Activated CD8-positive, alpha-beta T cell treated with anti-CD3 and anti-CD28 coated beads, Interleukin-2, amount 10 ng/mL, durations not matched to agents 7 days and 5 days (primary cell): ENCODE measurements at regions not wholly inside any gene's neighbourhood (a gene's known extent, or its start where the extent isn't known, plus 50 kb on each side); places are given as distances from the start of the nearest gene placed in this dataset.

Source experiments
- ATAC-seq: fragments of 150-1000 bp; cut with Tn5 transposase; one replicate; pipeline ENCODE4 v1.10.0; 2021; ENCODE audit warnings: moderate library complexity
- CTCF ChIA-PET: fragments of 350-600 bp; sonication (Branson Sonifier 250); formaldehyde crosslinking; loops from one replicate; lab custom pipeline; 2021; ENCODE audit warnings: antibody characterized with exemption; lab: Charles Lee
- POLR2A ChIA-PET: fragments of 350-600 bp; sonication (Branson Sonifier 250); formaldehyde crosslinking; loops from one replicate; lab custom pipeline; 2021; ENCODE audit warnings: antibody characterized with exemption; lab: Charles Lee
- DNase-seq: peaks from one replicate; pipeline ENCODE4 v3.0.0-alpha.2; 2020
- H3K27ac Mint-ChIP-seq: one replicate; pipeline ENCODE4 v1.8.0; 2021; ENCODE audit warnings: mild to moderate bottlenecking, mixed read lengths
- H3K27me3 Mint-ChIP-seq: one replicate; pipeline ENCODE4 v1.8.0; 2021; ENCODE audit warnings: low read depth, mixed read lengths
- H3K36me3 Mint-ChIP-seq: one replicate; pipeline ENCODE4 v1.8.0; 2021; ENCODE audit warnings: low read depth, mixed read lengths
- H3K4me1 Mint-ChIP-seq: one replicate; pipeline ENCODE4 v1.8.0; 2021; ENCODE audit warnings: low read depth, mixed read lengths
- H3K4me3 Mint-ChIP-seq: one replicate; pipeline ENCODE4 v1.8.0; 2021; ENCODE audit warnings: mild to moderate bottlenecking, mixed read lengths
- H3K9me3 Mint-ChIP-seq: one replicate; pipeline ENCODE4 v1.8.0; 2022; ENCODE audit warnings: mixed read lengths; ENCODE audit not compliant: insufficient read depth

GRCh38 chr5:68467794-68468193, 252.2 kb downstream of the PIK3R1 start:
- no peaks in the 10 kb centered on the region for H3K9me3 Mint-ChIP-seq
- POLR2A ChIA-PET, result no interaction called here
- DNase-seq, result no peak
- H3K27ac Mint-ChIP-seq, result no peak overlapping the region
- no peak for ATAC-seq
- peaks cover 13% of the 10 kb centered on the region for H3K27me3 Mint-ChIP-seq
- no peaks in the 10 kb centered on the region for H3K36me3 Mint-ChIP-seq
- H3K4me1 Mint-ChIP-seq, result no peaks in the 10 kb centered on the region
- CTCF ChIA-PET, result no interaction called here
- no peak overlapping the region for H3K4me3 Mint-ChIP-seq

- no peaks in the 10 kb centered on the region for H3K36me3 Mint-ChIP-seq
- DNase-seq (no peak), ATAC-seq (no peak)
- no peak overlapping the region for H3K4me3 Mint-ChIP-seq
- no peak overlapping the region for H3K27ac Mint-ChIP-seq
- ChIA-PET POLR2A (no interaction called here), CTCF (no interaction called here)
- H3K4me1 Mint-ChIP-seq, result no peaks in the 10 kb centered on the region
- H3K9me3 Mint-ChIP-seq, result no peaks in the 10 kb centered on the region
- peaks cover 13% of the 10 kb centered on the region for H3K27me3 Mint-ChIP-seq
Observed at GRCh38 chr5:68468322-68468721, 252.8 kb downstream of the PIK3R1 start.

- Mint-ChIP-seq H3K36me3 (no peaks in the 10 kb centered on the region), H3K9me3 (no peaks in the 10 kb centered on the region), H3K27me3 (peaks cover 2% of the 10 kb centered on the region), H3K4me3 (no peak overlapping the region), H3K27ac (no peak overlapping the region), H3K4me1 (no peaks in the 10 kb centered on the region)
- DNase-seq, result no peak
- POLR2A ChIA-PET, result no interaction called here
- no peak for ATAC-seq
- CTCF ChIA-PET, result no interaction called here
Observed at GRCh38 chr5:68475476-68475983, 260.0 kb downstream of the PIK3R1 start.

- Mint-ChIP-seq H3K4me3 (no peak overlapping the region), H3K27me3 (no peaks in the 10 kb centered on the region), H3K4me1 (no peaks in the 10 kb centered on the region), H3K36me3 (no peaks in the 10 kb centered on the region), H3K27ac (no peak overlapping the region), H3K9me3 (no peaks in the 10 kb centered on the region)
- no peak for DNase-seq
- no peak for ATAC-seq
- CTCF ChIA-PET, result no interaction called here
- POLR2A ChIA-PET, result no interaction called here
Observed at GRCh38 chr5:68476854-68477253, 261.3 kb downstream of the PIK3R1 start.

GRCh38 chr5:68478301-68479095, 262.9 kb downstream of the PIK3R1 start:
- CTCF ChIA-PET, result interaction anchor here (1.2 to 1.4 kb wide), 2 partner anchors 9 to 192 kb away, joined by 3 to 9 read pairs; no protein-coding TSS in a partner anchor
- ATAC-seq (no peak), DNase-seq (no peak)
- Mint-ChIP-seq H3K36me3 (no peaks in the 10 kb centered on the region), H3K27me3 (peaks cover 4% of the 10 kb centered on the region), H3K4me3 (no peak overlapping the region), H3K27ac (no peak overlapping the region), H3K9me3 (no peaks in the 10 kb centered on the region), H3K4me1 (no peaks in the 10 kb centered on the region)
- POLR2A ChIA-PET, result no interaction called here

- POLR2A ChIA-PET, result no interaction called here
- Mint-ChIP-seq H3K27ac (no peak overlapping the region), H3K4me1 (no peaks in the 10 kb centered on the region), H3K4me3 (no peak overlapping the region), H3K36me3 (no peaks in the 10 kb centered on the region), H3K9me3 (no peaks in the 10 kb centered on the region), H3K27me3 (peaks cover 4% of the 10 kb centered on the region)
- DNase-seq, result no peak
- no peak for ATAC-seq
- CTCF ChIA-PET, result interaction anchor here (1.2 to 1.4 kb wide), 2 partner anchors 10 to 193 kb away, joined by 3 to 9 read pairs; no protein-coding TSS in a partner anchor
Observed at GRCh38 chr5:68479524-68479923, 264.0 kb downstream of the PIK3R1 start.

- CTCF ChIA-PET, result interaction anchor here (1.4 kb wide), 1 partner anchor 194 kb away, joined by 9 read pairs; no protein-coding TSS in a partner anchor
- Mint-ChIP-seq H3K4me1 (no peaks in the 10 kb centered on the region), H3K27me3 (peaks cover 4% of the 10 kb centered on the region), H3K36me3 (no peaks in the 10 kb centered on the region), H3K27ac (no peak overlapping the region), H3K4me3 (no peak overlapping the region), H3K9me3 (no peaks in the 10 kb centered on the region)
- POLR2A ChIA-PET, result no interaction called here
- ATAC-seq (no peak), DNase-seq (no peak)
Observed at GRCh38 chr5:68480335-68480940, 264.9 kb downstream of the PIK3R1 start.

GRCh38 chr5:68482199-68482598, 266.6 kb downstream of the PIK3R1 start:
- CTCF ChIA-PET, result no interaction called here
- Mint-ChIP-seq H3K27me3 (peaks cover 9% of the 10 kb centered on the region), H3K9me3 (no peaks in the 10 kb centered on the region), H3K27ac (no peak overlapping the region), H3K4me3 (no peak overlapping the region), H3K36me3 (no peaks in the 10 kb centered on the region), H3K4me1 (no peaks in the 10 kb centered on the region)
- DNase-seq (no peak), ATAC-seq (no peak)
- POLR2A ChIA-PET, result no interaction called here

- CTCF ChIA-PET, result no interaction called here
- Mint-ChIP-seq H3K9me3 (peaks cover 4% of the 10 kb centered on the region), H3K27me3 (peaks cover 13% of the 10 kb centered on the region), H3K4me1 (no peaks in the 10 kb centered on the region), H3K36me3 (no peaks in the 10 kb centered on the region), H3K4me3 (no peak overlapping the region), H3K27ac (no peak overlapping the region)
- POLR2A ChIA-PET, result no interaction called here
- ATAC-seq (no peak), DNase-seq (no peak)
Observed at GRCh38 chr5:68484307-68485068, 268.9 kb downstream of the PIK3R1 start.

- no peaks in the 10 kb centered on the region for H3K4me1 Mint-ChIP-seq
- ATAC-seq, result no peak
Observed at GRCh38 chr5:68489556-68489955, 274.0 kb downstream of the PIK3R1 start.

GRCh38 chr5:68490406-68490805, 274.9 kb downstream of the PIK3R1 start:
- no peak overlapping the region for H3K27ac Mint-ChIP-seq
- H3K36me3 Mint-ChIP-seq, result no peaks in the 10 kb centered on the region
- no peak for DNase-seq
- POLR2A ChIA-PET, result no interaction called here
- H3K9me3 Mint-ChIP-seq, result peaks cover 4% of the 10 kb centered on the region
- no peaks in the 10 kb centered on the region for H3K4me1 Mint-ChIP-seq
- H3K27me3 Mint-ChIP-seq, result peaks cover 10% of the 10 kb centered on the region
- no peak for ATAC-seq
- CTCF ChIA-PET, result no interaction called here
- H3K4me3 Mint-ChIP-seq, result no peak overlapping the region

More at GRCh38 chr5:68489556-68489955, 274.0 kb downstream of the PIK3R1 start:
- H3K9me3 Mint-ChIP-seq, result peaks cover 4% of the 10 kb centered on the region
- no peak overlapping the region for H3K4me3 Mint-ChIP-seq
- H3K36me3 Mint-ChIP-seq, result no peaks in the 10 kb centered on the region
- ChIA-PET CTCF (no interaction called here), POLR2A (no interaction called here)
- no peak for DNase-seq
- peaks cover 10% of the 10 kb centered on the region for H3K27me3 Mint-ChIP-seq
- no peak overlapping the region for H3K27ac Mint-ChIP-seq

- no peak for ATAC-seq
- H3K9me3 Mint-ChIP-seq, result peaks cover 19% of the 10 kb centered on the region
Observed at GRCh38 chr5:68494771-68495170, 279.2 kb downstream of the PIK3R1 start.

More at GRCh38 chr5:68494771-68495170, 279.2 kb downstream of the PIK3R1 start:
- ChIA-PET POLR2A (no interaction called here), CTCF (no interaction called here)
- no peak for DNase-seq
- no peak overlapping the region for H3K27ac Mint-ChIP-seq
- H3K4me1 Mint-ChIP-seq, result no peaks in the 10 kb centered on the region
- H3K4me3 Mint-ChIP-seq, result no peak overlapping the region
- peaks cover 5% of the 10 kb centered on the region for H3K36me3 Mint-ChIP-seq
- no peaks in the 10 kb centered on the region for H3K27me3 Mint-ChIP-seq
